ENCODE measurements at regions not wholly inside any gene's neighbourhood (a gene's known extent, or its start where the extent isn't known, plus 50 kb on each side); places are given as distances from the start of the nearest gene placed in this dataset.
"Not testable (repeated sequence)": the region's sequence is repeated elsewhere in the genome, so short reads cannot be mapped to it uniquely, and the experiment has no call there.

DNA sequence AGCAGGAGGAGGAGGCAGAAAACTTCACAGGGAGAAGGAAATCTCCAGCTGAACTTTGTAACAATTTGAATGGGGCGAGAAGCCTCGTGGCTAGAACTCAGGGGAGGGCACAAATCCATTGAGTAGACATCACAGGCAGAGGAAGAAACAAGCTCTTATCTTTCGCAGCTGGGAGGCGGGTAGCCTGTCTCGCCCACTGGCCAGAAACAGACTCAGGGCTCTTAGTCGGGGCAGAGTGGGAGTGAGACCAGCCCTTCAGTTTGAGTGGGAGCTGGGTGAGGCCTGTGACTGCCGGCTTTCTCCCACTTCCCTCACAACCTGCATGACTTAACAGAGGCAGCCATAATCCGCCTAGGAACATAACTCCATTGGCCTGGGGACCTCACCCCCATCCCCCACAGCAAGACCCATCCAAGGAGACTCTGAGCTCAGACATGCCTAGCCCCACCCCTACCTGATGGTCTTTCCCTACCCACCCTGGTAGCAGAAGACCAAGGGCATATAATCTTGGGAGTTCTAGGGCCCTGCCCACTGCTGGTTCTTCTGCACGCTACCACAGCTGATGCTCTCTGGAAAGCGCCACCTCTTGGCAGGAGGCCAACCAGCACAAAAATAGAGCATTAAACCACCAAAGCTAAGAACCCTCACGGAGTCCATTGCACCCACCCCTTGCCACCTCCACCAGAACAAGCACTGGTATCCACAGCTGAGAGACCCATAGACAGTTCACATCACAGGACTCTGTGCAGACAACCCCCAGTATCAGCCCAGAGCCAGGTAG lies 77.8 kb upstream of the LMNTD1 start:
- TF ChIP-seq CTCF, POLR2A (IDR thresholded peaks at IDR 0.05): not testable (repeated sequence)

Data from adrenal gland (tissue), 5 donors.